Activated CD4-positive, alpha-beta T cell treated with anti-CD3 and anti-CD28 coated beads, Interleukin-2, Interleukin-4, amounts not matched to agents 100 ng/mL and 50 ng/mL, durations not matched to agents 16 hours and 8 hours (primary cell): ENCODE measurements at regions not wholly inside any gene's neighbourhood (a gene's known extent, or its start where the extent isn't known, plus 50 kb on each side); places are given as distances from the start of the nearest gene placed in this dataset.

Experiments
- DNase-seq: peaks from one replicate; pipeline ENCODE4 v3.0.0-alpha.2; 2020; ENCODE audit warnings: low spot score

DNA sequence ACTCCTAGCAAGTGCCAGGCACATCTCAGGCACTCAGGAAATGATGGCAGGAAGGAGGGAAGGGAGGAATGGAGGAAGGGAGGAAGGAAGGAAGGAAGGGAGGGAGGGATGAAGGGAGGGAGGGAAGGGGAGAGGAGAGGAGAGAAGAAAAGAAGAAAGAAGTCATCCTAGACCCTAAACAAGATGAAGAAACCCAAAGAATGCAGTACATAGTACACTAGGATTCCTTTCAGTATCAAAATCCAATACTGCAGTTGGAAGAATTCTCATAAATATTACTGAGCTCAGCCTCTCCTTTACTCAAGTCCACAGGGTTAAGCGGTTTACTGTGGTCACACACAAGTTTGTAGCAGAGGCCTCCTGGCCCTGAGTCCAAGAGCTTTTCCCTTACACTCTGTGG lies 155.7 kb upstream of the ETAA1 start:
- DNase-seq = no peak

DNA sequence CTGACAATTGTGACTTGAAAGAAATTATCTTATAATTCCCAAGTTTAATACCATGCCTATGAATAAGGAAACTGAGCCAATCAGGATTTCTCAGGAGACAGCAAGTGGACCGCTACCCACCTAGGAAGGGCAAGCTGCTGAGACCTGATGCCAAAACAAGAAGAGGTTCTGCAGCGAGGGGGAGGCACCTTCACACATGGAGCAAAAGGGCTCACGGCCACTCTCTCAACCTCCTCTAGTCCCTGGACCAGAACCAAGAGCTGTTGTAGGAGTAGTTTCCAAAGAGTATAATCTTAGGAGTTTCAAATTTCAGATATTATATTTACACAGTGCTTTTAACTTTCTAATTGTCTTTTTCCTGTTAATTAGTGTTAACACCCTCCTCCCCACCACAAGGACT lies 154.7 kb upstream of the ETAA1 start:
- DNase-seq = no peak

DNA sequence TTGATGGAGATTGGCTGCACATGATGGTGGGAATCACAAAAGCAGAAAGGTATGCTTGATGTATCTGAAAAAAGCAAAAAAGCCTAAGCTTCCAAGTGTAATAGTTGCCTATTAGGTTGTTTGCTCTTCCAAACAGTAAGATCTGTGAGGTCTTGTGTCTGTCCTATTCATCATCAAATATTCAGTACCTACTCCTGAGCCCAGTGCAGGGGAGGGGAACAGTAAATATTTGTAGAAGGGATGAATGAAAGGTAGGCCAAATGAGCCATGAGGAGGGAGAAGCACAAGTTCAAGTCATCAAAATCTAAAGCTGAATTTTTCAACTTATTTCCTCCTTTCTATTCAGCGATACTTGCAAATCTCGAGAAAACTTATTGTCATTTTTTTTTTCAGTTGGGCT lies 153.2 kb upstream of the ETAA1 start:
- DNase-seq = no peak

DNA sequence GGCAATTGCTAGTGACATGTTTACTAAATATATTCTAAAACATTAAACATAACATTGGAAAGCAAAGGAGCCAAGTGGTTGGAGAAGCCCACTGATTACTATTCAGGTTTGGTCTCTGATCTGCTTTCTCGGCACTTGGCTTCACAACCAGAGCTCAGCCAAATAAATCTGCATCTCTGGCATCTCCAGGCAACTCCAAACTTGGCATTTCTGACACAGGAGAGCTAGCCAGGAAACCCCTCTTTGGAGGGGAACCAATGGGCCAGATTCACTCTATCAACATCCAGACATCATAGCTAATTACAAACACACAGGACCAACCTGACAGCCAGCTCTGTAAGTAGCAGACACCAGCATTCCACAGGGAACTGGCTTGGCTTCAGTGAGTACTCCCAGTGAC lies 150.3 kb upstream of the ETAA1 start:
- no peak for DNase-seq

DNA sequence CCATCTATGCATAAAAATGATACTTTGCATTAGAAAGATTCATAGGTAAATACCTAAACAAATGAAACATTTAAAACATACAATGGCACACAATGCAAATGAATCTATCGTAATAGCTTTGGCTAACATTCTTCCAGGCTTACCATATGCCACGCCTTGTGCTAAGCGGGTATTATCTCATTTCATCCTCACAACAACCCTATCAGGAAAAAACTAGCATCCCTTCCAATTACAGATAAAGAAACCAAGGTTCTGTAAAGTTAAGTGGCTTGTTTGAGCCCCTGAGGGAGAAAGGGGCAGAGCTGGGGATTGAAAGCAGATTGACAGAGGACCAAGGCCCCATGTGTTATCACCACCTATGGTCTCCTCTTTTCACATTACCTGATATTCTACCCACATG lies 145.4 kb upstream of the ETAA1 start:
- DNase-seq = no peak

DNA sequence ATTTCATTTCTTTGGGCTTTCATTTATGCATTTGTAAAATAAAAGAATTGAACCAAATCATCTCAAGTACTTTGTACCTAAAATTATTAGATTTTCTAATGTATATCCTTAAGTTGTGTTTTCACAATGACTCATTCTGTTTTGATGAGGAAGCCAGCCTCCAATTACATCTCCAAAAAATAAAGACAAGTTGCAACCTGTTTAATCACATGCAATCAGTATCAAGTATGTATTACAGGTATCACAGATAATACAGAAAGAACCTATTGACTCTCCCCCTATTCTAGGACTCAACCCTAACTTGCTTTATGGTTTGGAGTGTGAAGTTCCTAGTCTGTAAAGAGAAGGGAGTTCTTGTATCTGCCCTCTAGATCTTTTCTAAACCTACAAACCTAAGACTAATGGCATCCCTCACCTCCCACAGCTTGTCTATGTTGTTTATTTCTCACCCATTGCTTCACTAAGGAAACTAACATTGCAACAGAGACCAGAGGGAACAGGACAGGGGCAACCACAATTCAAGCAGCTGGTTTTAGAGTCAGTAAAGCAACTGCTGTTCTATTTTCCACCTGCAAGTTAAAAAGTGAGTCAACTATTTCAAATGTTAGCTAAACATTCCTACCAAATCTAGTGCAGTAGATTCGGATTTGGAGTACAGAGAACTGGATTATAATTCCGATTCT lies 141.1 kb upstream of the ETAA1 start:
- DNase-seq = no peak

DNA sequence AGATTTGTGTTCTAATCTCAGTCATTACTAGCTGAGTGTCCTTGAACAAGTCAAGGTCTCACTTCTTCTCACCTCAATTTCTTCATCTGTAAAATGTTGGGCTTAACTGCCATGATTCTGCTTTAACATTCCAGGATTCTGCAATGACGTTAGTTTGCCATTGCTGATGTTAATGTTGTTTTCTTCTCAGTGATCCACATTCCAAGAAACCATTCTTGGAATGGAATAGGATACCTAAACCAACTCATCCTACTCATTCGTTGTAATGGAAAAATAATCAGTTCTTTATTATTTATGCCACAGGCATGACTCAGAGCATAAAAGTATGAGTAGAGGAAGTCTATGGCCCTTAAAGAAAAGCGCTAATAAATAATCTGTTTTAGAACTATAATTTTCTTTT lies 140.2 kb upstream of the ETAA1 start:
- DNase-seq = no peak

DNA sequence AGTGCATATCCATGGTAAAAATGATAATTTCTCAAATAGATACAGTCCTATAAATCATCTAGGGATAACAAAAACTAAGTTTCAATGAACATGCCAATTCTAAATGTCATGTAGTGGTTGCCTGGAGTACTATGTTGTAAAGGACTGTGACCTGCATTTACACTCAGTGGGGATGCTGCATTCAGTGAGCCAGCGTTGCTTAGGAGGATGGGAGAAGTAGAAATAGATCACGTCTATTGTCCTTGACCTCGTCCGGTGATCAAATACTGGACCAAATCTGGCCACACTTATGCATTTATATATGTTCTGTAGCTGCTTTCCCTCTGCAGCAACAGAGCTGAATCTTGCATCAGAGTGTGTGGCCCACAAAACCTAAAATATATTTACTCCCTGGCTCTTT lies 139.0 kb upstream of the ETAA1 start:
- no peak for DNase-seq

DNA sequence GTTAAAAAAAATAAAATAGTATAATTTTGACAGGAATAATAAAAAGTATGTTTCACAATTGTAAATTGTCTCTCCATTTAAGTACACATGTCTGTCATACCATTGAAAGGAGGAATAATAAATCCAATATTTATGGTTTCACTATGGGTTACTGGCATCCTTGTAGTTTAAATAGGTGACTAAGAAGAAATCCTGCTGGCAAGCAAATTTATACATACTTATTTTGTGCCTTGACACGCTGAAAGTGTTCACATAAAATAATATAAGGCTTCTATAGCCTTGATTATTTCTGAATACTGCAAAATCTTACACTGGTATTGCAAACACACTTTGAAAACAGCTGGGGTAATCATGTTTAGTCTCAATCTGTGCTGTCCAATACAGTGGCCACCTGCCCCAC lies 138.3 kb upstream of the ETAA1 start:
- DNase-seq = no peak

DNA sequence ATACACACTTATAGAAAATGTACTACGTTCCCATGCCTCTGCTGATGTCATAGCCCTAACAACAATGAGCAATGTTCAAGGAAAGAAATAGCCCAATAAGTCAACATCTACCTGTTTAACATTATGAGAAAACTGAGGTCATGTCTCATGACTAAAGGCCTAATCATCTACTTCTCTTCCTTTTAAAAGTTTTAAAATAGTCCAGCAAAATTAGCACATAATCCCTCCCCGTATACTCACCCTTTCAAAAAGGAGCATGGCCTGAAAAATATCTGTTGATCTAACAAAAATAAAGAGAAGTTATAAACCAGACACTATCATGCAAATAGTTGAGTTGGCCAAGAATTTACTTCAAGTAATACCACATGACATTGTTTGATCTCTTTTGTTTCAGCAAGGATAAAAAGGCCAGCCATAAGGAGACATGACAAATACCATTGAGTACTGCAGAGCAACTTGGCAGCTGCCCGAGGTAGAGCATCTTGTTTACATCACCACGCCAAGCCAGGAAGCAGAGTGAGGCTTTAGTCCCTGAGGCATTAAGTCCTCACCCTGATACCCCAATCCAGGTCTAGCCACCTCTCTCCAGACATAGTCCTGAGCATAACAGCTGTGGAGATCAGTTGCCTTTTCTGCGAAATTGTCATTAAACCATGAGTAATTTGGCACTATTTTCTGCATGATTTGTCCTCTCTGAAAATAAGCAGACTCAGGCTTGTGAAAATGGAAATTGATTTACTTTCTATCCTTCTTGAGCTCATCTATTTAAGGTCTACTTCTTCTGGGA lies 137.4 kb upstream of the ETAA1 start:
- no peak for DNase-seq

DNA sequence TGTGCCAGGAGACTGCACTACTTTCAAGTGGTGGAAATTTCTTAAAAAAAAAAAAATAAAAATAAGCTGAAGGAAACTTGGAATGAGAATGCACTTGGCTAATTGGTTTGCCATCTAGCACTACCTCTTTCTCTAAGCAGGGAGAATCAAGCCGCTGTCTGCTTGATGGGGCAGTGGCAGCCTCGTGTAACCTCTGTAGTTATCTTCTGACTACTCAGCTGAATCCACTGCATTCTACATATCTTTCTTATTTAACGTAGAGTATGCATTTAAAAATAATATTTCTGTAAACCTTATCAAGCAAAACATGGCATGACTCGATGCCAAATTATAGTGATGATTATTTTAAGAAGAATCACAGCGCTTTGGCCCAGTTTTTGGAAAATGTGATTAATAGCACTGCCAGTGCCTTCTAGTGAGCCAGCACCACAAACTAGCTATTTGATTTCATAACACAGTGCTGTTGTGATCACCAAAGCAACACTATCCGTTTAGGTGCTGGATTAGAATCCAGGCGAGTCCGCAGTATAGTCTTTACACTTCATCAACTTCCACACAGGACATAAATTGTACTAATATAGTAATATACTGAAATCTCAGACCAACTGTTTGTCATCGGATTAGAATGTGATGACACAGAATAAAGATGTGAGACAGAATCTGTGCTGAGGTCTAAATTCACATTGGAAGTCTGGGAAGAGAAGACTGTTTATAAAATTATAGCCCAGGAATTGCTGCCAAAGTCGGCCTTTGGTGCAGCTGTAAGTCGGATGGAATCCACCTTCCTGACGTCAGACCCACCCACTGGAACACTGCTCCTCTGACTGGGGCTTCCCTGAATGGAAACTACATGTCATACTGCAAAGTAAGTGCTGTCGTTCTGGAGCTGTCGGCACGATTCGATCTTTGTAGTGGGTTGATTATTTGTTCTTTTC lies 136.5 kb upstream of the ETAA1 start:
- no peak for DNase-seq

DNA sequence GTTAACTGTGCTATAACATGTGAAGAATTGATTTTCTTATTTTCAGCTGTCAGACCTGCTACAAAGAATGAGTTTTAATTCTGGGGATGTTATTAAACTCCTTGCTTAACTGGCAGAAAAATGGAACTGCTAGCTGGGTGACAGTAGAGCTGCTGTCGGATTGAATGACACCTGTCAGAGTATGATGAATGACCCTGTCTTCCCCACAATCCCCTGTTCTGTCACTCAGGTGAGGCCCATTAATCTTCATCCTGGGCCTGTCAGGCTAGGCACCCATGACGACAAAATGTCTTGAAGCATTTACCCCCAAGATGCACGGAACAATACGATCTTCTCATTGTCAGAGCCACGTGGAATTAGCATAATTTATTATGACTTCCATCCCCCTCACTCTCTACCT lies 129.9 kb upstream of the ETAA1 start:
- DNase-seq = no peak

DNA sequence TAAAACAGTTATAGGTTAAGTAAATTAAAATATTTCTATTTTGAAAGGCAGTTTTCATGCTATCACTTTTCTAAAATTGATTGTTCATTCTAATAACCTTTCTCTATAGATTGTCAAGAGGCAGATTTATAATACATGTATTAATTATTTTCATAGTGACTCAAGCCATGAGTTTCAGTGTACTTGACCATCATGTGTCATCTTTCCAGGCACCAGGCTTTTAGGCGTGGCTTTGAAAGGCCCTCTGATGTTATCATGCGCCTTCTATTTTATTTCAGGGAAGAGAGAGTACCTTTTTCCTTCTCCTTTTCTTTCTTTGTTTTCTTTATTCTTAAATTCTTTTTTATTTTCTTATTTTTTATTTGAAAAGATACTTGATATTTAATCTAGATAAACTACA lies 128.3 kb upstream of the ETAA1 start:
- DNase-seq = no peak

DNA sequence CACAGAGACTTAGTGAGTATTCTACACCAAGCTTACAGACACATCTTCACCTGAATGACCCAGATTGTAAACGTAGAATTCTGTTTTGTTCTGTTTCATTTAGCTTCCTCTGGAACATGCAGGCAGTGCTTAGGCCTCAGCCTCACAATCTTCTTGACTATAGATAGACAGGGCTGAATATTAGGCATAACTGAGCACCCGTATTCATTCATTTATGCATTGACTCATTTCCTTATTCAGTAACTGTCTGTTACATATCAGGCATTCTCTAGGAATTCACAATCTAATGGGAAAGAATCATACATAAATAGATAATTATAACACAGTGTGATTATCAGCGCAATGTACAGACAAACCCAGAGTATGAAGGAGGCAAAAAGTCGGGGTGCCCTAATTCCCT lies 124.9 kb upstream of the ETAA1 start:
- no peak for DNase-seq

DNA sequence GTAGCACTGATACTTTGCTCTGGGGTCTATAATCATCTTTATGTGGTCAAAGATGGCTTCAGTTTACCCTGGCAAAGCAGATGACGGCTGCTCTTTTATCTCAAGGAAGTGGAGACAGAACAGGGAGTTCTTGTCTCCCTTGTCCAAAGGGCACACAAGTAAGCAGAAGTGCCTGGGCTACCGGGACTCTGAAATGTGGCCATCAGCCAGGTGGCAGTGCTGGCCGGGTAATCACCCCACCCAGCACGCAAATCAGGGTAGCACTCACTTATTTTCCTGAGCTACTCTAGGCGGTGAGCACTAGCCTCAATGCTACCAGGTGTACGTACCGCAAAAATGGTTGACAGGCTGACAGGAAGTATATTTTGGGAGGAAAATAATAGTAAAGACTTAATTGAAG lies 119.7 kb upstream of the ETAA1 start:
- no peak for DNase-seq

DNA sequence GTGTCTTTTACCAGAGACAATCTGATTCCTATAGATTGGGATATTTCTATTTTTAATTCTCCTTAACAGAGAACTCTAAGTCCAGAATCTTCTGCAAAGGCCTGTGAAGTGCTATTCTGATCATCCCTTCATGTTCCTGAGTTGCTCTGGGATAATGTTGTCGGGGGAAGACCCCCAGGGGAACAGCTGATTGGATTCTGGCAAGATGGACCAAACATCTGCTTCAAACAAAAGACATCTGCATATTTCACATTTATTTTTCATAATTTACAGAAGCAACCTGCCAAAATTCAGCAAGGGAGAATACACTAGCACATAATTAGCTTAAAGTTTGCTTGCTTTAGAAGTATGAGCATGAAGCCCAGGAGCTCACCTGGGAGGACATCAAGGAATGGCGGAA lies 116.0 kb upstream of the ETAA1 start:
- no peak for DNase-seq

DNA sequence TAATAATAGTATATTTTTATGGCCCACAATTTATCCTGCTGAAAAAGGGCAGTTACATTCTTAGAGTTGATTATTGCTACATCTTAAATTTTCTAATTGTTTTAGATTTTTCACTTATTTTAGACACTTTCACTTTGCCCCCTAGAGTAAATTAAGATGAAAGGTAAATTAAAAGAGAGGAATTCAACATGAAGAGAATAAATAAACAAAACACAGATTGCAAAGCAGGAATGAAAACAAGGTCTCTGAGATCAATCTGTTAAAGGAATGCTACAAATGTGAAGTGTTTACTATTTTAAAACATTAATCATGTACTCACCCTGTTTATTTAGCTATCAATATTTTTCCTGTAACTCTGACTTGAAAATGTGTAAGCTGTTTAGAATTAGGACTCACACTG lies 113.5 kb upstream of the ETAA1 start:
- no peak for DNase-seq

DNA sequence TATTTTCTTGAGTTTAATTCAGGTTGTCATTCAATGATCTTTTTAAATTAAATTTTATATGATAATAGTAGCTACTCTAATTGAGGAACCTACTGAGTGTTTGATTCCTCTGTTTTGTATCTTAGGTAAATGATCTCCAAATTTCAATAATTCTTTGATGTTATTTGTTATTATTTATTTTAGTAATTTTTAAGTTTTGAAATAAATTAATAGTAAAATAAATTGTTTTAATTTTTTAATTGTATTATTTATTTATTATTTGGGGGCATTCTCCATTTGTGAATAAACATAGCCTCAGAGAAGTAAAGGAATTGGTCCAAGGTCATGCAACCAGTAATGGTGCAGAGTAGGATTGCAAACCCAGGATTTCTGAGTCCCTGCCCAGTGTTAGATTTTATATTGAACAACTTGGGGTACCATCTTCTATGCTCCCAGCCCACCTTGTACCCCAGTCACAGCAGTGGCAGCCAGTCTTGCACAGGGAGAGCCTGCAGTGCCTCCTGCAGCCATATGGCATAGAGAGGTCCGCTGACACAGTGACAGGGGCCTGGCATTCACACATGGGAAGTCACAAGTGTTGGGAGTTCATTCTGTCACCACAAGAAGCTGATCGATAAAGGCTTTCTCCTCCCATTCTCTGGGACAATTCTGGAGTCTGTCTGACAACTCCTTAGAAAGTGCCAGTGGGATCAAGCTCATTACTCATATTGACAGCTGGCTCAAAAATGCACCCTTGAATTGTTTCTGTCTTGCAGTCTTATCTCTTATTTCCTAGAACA lies 110.0 kb upstream of the ETAA1 start:
- no peak for DNase-seq

DNA sequence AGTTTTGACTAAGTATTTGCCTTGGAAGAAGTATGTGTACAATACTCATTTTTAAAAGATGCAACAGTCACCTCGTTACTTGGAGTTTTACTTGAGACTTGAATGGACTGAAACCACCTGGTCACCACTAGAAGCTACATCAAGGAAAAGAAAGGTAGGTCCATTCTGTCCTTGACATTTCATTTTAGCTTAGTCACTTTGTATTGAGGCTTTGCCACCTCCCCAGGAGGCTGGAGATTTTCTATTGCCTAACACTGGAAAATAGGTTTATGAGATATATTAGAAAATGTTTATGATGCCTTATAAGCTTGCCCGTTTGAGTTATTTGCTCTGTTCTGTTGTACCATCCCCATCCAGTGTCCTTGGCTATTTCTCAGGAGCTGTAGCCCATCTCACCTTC lies 107.9 kb upstream of the ETAA1 start:
- DNase-seq = no peak

DNA sequence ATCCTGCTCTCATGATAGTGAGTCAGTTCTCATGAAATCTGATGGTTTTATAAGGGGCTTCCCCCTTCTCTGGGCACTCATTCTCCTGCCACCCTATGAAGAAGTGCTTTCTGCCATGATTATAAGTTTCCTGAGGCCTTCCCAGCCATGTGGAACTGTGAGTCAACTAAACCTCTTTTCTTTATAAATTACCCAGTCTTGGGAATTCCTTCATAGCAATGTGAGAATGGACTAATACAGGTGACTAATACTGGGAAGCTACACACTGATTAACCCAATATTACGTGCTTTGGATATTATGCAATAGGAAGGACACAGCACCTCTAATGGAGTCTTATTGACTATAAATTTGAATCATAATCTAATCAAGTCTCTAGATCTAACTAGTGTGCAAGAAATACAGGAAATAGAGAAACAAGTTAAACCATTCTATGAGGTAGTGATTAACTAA lies 107.2 kb upstream of the ETAA1 start:
- DNase-seq = no peak

DNA sequence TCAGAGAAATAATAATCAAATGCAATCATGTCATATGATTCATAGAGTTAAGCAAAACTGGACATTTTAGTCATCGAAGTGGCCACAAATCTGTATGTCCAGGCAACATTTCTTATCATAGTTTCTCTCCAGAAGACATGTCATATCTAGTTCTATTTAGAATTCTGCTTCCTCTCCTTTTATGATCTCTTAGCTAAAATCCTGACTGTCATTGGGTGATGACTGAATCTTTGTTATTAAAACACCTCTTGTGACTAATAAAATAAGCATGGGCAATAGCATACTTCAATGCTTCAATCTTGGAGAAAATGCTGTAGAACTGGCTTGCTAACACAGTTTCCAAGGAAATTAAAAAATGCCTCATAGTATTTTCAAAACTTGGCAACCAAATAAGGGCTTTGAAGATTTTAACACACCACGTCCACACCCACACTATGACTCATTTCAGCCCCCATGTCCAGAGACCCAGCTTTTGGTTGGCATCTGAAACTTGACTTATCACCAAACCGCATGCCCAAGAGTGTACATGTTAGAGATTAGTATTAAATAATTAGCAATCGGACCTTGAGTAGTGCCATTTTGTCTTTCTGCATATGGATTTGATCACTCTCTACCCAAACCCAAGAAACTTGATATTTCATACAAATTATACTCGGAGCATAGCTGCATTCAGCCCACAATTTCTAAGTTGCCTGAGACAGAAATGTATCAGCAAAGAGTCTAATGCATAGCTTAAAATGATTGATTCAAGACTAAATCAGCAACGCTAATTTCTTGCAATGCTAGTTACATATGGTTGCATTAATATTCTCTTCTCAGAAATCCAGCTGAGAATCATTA lies 106.5 kb upstream of the ETAA1 start:
- DNase-seq = no peak
